GM18499 (cell line): ENCODE measurements at regions not wholly inside any gene's neighbourhood (a gene's known extent, or its start where the extent isn't known, plus 50 kb on each side); places are given as distances from the start of the nearest gene placed in this dataset.
"Not testable (repeated sequence)": the region's sequence is repeated elsewhere in the genome, so short reads cannot be mapped to it uniquely, and the experiment has no call there.

ENCODE experiments used
- ATAC-seq: cut with Tn5 transposase; IDR thresholded peaks from one replicate; pipeline ENCODE4 v1.9.1; 2021; ENCODE audit warnings: moderate number of reproducible peaks; ENCODE audit not compliant: insufficient read depth, unreplicated experiment

GRCh38 chr12:67019070-67019469 is 250.1 kb upstream of the CAND1 start:
- ATAC-seq = no peak

- peak; percentile 62 for ATAC-seq
Measured at GRCh38 chr12:67025543-67026114, 243.5 kb upstream of the CAND1 start.

DNA sequence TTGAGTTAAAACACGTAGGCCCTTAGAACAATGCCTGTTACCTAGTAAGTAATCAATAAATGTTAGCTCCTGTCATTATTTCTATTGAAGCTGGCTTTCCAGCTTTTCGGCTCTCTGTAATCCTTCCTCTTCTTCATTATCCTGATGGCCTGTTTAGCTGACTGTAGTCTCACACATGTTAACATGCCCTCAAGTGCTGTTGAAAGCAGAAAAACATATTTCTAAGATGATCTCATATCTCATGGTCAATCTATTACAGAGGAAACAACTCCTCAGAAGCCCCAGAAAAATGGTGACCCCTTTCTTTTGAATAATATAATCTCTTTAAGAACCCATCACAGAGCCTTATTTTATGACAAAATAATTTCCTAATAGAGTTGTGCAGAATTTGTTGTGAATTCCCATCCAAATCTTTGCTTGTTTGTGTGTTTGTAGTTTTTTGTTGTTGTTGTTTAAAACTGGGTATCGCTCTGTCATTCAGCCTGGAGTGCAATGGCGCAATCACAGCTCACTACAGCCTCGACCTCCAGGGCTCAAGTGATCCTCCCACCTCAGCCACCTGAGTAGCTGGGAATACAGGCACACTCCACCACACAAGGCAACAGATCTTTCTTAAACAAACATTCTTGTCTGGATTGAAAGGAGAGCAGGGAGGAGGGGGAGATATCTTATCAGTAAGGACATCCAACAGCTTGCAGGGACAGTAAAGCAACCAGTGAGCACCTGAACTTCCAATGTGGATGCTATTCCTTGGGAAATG is 242.5 kb upstream of the CAND1 start:
- no peak for ATAC-seq

DNA sequence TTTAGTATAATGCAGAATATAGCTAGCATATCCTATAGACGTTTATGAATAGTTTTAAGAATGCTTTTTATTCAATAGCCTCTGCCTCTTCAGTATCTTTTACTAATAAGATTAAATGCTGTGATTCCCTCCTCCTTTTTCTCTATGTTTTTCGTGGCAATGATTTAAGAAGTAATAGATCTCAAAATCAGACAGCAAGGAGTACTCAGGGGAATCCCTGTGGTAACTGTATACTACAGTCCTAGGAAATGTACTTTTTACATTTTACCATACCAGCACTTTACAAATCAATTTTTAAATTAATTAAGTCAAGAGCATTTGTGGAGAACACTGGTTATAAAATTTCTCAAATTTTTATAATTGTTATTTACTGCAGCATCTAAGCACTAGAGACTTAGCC is 240.6 kb upstream of the CAND1 start:
- ATAC-seq = no peak

DNA sequence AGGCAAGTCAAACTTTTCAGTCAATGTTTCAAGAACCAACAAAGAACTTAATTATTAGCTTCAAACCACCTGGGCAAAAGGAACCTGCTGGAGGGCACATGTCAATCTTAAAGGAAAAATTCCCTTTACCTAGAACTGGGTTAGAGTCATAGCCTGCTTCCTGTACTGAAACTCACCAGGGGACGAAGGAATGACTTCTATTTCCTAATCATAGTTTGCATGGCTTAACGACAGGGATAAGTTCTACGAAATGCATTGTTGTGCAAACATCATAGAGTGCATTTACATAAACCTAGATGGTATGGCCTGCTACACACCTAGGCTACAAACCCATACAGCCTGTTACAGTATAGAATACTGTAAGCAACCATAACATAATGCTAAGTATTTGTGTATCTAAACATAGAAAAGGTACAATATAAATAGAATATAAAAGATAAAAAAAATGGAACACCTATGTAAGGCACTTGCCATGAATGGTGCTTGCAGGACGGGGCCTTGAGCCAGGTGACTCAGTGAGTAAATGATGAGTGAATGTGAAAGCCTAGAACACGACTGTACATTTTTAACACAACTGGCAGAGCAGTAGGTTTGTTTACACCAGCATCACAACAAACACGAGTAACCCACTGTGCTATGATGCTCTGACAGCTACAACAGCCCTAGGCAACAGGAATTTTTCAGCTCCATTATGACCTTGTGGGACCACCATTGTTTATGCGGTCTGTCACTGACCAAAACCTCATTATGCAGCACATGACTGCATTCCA is 234.9 kb upstream of the CAND1 start:
- ATAC-seq = no peak

DNA sequence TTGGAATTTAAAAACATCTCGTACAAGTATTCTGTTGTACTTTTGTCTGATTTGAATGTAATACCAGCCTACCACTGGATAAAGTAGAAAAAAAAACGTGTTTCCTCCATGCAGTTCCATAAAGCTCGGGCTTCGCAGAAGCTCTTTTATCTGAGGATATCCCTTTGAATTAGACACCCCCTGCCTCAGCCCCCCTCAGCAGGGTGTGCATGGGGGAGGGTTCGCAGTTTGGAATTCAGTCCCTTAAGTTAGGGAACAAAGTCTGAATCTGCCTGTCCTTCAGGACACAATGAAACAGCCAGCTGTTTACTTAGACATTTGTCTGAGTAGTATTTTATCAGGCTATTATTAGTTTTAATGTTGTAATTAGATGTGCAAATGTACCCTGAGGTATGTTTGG is 234.0 kb upstream of the CAND1 start:
- ATAC-seq = no peak

DNA sequence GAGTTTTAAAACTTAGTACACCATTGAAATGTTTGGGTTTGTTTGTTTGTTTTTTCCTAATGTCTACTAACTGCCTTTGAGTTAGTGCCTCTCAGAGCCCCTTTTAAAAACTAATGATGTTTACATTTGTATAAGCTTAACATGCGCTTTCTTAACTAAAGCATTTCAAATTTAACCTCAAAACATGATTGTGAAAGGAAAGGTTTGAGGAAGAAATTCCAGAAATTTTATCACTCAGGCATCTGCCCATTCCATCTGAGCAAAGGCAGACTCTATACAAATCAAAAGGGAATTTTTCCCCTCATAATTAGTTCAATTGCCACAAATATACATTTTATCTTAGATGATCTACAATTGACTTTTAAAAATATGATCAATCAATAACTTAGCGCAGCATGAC is 230.7 kb upstream of the CAND1 start:
- no peak for ATAC-seq

- no peak for ATAC-seq
Measured at GRCh38 chr12:67039995-67040860, 228.9 kb upstream of the CAND1 start.

DNA sequence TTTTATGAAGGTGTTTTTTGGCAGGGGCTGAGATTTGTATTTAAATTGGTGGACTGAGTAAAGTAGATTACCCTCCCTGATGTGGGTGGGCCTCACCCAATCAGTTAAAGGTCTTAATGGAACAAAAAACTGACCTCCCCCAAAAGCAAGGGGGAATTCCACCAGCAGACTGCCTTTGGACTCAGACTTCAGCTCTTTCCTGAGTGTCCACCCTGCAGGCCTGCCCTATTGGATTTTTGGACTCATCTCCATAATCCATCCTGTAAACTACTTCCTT is 228.4 kb upstream of the CAND1 start:
- ATAC-seq = no peak

- ATAC-seq = no peak
Measured at GRCh38 chr12:67042697-67043131, 226.4 kb upstream of the CAND1 start.

GRCh38 chr12:67043771-67044170 is 225.4 kb upstream of the CAND1 start:
- ATAC-seq = no peak

DNA sequence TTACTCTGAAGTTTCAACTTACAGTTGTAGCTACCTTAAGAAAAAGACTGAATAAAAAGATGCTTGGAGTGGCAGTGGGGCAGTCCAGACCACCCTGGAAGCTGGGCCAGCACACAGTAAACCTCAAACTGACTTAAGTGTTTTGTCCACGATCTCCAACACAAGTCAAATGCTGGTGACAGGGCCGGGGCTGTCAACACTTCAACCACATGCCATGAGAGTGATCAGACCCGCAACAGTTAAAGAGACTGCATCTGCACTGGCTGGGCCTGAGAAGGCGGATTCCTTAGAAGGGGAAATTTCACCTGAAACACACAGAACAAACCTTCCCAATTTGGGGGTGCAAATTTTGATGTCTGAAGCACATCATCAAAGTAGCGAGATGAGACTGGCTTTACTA is 223.5 kb upstream of the CAND1 start:
- no peak for ATAC-seq

DNA sequence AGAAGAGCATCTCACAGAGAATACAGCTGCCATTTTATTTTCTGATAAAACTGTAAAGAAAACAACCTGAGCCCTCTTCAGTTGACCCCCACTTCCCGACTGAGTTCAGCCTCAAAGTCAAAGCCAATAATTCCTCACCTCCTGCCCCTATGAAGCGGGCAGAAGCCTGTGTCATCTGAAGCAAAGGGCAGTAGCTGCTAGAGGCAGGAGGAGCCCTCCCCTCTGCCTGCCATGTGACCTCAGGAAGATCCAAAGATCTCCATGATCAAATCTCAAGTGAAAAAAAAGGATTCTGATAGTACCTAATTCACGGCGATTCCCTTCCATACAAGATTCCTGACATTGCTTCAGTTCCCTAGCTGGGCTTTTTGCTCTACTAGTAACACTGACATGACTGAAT is 223.1 kb upstream of the CAND1 start:
- no peak for ATAC-seq

DNA sequence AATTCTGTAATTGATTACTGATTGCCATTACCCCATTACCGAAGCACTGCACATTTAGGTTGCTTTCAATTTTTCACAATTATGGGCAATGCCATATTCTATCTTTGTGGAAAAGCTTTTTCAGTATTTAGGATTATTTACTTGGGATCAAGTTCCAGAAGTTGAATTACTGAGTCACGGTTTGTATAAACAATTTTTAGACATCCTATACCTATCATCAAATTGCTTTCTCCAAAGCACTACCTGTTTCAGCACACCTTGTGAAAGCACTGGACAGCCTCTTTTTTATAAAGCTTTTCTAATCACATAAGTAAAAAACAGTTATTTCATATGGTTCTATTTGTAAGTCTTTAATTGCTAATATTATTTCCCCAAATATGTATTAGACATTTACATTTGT is 221.5 kb upstream of the CAND1 start:
- ATAC-seq = no peak

GRCh38 chr12:67048371-67048770 is 220.8 kb upstream of the CAND1 start:
- ATAC-seq = no peak

- not testable (repeated sequence) for ATAC-seq
Measured at GRCh38 chr12:67049199-67049598, 220.0 kb upstream of the CAND1 start.

- no peak for ATAC-seq
Measured at GRCh38 chr12:67052981-67053380, 216.2 kb upstream of the CAND1 start.

DNA sequence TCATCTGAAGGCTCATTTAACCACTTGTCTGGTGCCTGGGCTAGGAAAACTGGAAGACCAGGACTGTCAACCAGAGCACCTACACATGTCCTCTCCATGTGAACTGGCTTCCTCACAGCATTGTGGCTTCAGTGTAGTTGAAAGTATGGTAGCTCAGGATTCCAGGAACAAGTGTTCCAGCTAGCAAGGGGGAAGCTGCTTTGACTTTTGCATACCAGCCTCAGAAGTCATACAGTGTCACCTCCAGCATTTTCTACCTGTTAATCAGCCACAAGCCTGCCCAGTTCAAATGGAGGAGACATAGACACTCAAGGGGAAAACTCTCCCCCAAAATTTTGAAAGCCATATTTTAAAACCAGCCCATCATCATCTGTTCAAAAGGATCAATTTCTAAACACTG is 212.8 kb upstream of the CAND1 start:
- no peak for ATAC-seq

GRCh38 chr12:67057072-67057471 is 212.1 kb upstream of the CAND1 start:
- no peak for ATAC-seq

DNA sequence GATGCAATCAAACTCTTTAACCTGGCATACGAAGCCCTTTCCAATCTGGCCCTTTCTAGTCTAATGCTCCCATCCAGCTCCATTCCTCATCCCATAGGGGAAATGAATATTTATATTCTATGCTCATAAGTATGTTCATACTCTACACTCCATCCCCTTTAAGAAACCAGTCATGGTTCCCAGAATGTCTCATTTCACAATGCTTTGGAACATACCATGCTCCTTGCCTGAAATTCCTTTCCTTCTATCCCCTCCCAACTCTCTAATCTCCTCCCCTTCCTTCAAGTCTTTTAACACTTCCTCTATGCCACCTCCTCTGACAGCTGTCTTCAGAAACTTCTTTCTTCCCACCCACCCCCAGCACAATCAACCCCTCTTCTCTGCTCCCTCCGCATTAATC is 207.0 kb upstream of the CAND1 start:
- no peak for ATAC-seq
